ENCODE measurements at regions not wholly inside any gene's neighbourhood (a gene's known extent, or its start where the extent isn't known, plus 50 kb on each side); places are given as distances from the start of the nearest gene placed in this dataset.

- TF ChIP-seq REST (IDR thresholded peaks at IDR 0.05; ENCODE audit: low read depth) (no peak), USF1 (IDR thresholded peaks at IDR 0.05) (no peak), EP300 (IDR thresholded peaks at IDR 0.05; ENCODE audit: borderline replicate concordance) (no peak), YY1 (IDR thresholded peaks at IDR 0.05; ENCODE audit: low read depth) (no peak), FOXM1 (IDR thresholded peaks at IDR 0.05; ENCODE audit: borderline replicate concordance, low read depth) (no peak), RAD21 (IDR thresholded peaks at IDR 0.05; ENCODE audit: low read depth) (no peak), TCF12 (IDR thresholded peaks at IDR 0.05; ENCODE audit: low read depth) (no peak), ZBTB7A (IDR thresholded peaks at IDR 0.05; ENCODE audit: low read depth) (no peak), TAF1 (IDR thresholded peaks at IDR 0.05; ENCODE audit: low read depth) (no peak), CREB1 (IDR thresholded peaks at IDR 0.05; ENCODE audit: low read depth) (no peak), TEAD4 (IDR thresholded peaks at IDR 0.05) (no peak), CEBPB (IDR thresholded peaks at IDR 0.05) (no peak)
Observed at GRCh38 chr13:68440874-68441273, 1210.7 kb upstream of the PCDH9 start.
